HG02884 (cell line): ENCODE measurements at regions not wholly inside any gene's neighbourhood (a gene's known extent, or its start where the extent isn't known, plus 50 kb on each side); places are given as distances from the start of the nearest gene placed in this dataset.
"Not testable (repeated sequence)": the region's sequence is repeated elsewhere in the genome, so short reads cannot be mapped to it uniquely, and the experiment has no call there.

Source experiments
- ATAC-seq: cut with Tn5 transposase; IDR thresholded peaks from one replicate; pipeline ENCODE4 v1.9.1; 2021; ENCODE audit warnings: mild to moderate bottlenecking, moderate library complexity; ENCODE audit not compliant: unreplicated experiment

DNA sequence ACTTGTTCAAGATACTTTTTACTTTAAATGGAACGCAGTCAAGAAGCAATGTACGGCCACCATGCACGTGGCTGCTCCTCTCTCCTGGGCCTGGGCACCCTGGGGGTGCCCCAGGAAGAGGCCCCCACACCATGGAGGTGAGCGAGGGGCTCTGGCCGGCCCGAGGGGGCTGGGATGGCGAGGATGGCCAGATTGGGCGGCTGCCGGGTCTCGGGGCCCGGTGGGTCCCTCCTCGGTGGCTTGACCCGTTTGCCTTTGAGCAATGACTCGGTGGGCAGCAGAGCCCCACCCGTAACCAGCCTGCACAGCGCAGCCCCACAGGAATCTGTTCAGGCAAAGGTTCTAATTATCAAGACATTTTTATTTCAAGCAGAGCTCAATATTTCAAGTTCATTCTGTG lies 167.4 kb downstream of the BRD1 start:
- no peak for ATAC-seq

DNA sequence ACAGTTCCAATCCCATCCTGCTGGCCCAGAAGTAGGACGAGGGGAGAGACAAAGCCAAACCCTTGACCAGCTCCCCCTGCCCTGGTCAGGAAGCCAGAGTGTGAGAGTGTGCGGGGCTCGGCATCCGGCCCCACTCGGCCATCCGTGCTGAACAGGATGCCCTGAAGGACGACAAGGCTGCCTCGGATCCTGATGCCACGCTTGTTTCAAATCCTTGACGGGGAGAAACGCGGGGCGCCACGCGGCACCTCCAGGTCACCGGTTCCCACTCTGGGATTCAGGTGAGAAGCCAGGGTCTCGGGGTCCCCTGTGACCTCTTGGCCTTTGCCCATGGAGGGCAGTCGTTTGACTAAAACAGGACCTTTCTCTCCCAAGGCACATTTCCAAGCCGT lies 167.8 kb downstream of the BRD1 start:
- no peak for ATAC-seq

DNA sequence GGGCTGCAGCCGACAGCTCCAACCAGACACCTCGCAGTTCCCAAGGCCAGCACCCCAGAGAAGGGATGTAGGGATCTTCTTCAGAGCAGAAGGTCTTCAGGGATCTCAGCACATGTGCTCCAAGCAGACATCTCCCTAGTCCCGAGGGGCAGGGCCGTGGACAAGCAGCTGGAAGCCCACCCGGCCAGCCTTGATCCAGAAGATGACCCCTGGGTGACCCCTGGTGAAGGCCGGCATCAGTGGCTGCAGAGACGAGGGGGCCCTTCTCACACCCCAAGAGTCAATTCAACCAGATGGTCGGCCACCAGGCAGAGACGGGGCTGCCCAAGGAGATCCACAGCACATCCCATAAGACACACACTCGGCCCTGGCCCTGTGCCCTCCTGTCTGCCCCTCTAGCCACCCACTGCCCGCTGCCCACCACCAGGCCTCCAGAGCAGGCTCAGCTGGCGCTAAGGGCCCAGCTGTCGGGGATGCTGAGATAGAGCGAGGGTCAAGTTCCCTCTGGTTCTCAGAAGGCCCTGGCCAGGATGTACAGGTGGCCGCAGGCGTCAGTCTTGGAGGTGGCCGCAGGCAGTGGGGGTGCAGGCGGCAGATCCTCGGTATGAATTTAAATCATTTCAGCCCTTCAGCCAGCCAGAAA lies 168.3 kb downstream of the BRD1 start:
- no peak for ATAC-seq

DNA sequence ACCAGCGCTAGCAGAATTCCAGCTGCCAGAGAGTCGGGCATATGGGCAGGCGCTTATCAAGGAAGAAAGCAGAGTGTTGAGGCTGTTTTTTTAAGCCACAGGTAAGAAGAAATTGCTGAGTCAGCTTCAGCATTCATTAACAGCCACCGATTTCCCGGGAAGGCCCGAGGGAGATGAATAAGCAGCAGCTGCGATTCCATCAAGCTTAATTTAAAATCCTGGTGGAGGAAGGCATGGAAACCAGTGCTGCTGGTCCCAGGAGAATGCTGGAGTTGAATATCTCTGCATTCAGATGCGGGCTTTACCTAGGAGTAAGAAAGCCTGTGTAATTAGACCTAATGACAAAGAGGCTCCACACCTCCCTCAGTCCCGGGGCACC lies 168.8 kb downstream of the BRD1 start:
- no peak for ATAC-seq

DNA sequence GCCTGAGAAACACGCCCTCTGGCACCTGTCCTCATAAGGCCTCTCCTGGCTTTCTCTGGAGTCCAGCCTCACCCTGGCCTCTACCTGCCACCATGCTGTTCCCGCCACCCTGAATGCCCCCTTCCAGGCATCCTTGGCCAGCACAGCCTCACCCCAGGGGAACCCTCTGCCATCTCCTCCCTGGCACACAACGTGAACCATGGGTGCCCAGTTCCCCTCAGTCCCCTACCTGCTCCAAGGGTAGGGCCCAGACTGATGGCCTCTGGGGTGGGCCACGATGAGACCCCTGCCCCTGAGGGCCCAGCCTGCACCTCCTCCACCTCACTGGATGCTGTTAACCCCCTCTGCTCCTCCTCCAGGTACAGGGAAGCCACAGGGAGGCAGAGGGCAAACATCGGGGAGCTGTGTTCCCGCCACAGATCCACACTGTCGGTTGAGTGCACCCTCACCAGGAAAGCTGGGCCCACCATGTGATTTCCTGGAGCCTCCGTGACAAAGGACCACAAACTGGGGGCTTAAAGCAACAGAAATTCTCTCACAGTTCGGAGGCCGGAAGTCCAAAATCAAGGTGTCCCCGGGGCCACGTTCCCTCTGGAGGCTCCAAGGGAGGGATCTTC lies 169.6 kb downstream of the BRD1 start:
- ATAC-seq, result no peak

DNA sequence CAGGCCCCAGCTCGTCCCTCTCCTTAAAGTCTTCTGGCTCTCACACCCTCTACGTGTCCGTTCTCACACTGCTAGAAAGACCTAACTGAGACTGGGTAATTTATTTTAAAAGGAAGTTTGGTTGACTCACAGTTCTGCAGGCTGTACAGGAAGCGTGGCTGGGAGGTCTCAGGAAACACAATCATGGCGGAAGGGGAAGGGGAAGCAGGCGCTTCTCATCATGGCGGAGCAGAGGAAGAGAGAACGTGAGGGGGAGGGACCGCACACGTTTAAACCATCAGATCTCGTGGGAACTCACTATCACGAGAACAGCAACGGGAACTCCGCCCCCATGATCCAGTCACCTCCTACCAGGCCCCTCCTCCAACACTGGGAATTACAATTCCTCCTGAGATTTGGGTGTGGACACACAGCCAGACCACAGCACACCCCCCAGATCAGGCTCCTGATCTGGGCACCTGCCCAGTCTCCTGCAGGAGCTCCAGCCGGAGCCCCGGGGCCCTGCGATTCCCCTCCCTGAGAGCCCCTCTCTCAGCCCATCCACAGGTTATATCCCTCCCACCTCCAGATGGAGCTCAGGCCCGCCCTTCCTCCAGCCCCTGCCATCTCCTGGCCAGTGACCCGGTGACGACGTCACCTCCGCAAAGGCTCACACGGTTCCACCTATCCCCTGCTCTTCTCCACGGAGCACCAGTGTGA lies 170.2 kb downstream of the BRD1 start:
- ATAC-seq, result peak; percentile 54

DNA sequence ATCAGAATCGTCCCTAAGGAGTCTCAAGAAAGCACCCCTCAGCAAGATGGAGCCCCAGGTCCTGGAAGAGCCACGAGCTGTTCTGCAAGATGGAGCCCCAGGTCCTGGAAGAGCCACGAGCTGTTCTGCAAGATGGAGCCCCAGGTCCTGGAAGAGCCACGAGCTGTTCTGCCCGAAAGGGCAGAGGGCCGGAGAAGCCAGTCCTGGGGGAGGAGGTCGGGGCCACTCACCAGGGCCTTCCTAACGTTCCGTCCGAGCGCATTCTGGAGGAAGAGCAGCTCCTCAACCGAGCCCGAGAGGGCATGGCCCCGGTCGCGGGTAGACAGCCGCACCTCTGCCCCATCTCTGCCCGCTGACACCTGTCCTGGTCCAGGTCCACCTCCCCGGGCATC lies 170.8 kb downstream of the BRD1 start:
- not testable (repeated sequence) for ATAC-seq

DNA sequence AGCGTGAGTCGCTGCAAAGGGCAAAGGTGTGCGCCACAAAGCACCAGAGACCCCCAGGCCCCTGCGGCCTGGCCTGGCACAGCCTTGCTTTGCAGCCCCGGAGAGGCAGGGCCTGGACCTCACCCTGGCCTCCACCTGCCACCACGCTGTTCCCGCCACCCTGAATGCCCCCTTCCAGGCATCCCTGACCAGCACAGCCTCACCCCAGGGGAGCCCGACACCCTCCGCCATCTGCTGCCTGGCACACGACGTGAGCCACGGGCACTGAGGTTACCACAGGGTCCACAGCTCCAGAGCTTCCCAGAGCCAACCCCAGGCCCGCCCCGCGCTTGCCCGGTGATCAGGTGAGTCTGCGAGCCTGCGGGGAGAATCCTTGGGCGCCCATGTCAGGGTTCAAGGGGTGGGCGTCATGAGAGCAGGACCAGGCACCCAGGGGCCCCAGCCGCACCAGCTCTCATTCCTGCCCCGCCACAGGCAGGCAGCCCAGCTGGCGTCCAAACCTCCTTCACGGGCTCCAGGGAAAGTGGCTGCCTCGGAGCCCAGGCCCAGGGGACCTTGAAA lies 171.3 kb downstream of the BRD1 start:
- no peak for ATAC-seq

DNA sequence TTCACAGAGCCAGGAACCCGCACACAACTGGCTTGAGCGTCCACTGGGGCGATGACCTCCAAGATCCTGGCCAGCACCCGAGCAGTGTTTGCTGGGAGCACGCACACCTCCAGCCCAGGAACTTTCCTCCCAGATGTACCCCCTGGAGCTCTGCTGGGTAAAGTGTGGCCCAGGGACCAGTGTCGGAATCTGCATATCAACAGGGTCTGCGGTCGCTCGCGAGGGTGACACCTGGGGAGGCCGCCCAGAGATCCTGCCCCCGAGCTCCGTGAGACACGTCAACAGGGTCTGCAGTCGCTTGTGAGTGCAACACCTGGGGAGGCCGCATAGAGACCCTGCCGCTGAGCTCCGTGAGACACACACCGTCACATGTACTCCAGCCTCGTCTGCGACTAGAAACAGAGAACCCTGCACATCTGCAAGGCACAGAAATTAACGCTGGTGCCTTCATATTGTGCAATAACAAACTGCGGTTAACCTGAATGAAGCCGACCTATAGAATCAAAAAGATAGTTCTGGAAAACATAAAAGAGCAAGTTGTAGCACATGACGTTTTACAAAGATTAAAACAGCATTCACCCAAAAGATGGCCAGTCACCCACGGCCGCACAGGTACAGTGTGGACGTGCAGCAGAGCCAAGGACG lies 172.4 kb downstream of the BRD1 start:
- ATAC-seq, result no peak

DNA sequence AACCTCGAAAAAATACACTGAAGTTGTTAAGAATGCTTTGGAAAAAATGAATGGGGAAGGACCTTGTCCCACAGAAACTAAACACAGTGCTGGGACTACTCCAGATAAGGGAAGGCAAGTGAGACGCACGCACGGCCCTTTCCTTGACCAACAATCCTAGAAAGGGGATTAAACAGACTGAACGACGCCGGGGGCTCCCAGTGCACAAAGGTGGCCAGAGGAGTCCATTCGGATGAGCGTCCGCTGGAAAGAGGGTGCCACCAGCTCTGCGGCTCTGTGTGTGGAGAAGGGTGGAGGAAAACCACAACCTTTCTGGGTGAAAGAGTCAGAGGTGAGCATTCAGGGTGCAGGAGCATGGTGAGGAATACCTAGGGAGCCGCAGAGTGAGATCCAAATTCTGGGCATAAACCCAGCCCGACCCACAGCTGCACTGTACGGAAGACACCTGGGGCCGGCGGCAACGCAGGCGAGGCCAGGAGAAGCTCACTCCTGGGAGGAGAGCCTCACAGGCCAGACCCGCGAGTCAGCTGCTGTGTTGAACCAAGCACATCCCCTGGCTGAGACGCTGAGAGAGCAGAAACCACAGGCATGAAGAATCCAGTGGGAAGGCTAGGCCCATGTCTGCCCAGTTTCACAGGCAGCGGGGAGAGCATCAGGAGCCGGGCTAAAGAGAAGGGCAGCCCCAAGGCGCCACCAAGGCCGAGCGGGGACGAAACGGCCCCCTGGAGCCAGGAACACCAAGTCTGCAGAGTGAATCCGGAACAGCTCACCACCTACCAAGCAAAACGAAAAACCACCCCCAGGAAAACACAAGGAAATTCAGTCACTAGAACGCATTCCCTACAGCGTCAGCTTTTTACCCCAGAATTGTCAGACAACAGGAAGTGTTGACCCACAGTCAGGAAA lies 177.1 kb downstream of the BRD1 start:
- ATAC-seq, result no peak

DNA sequence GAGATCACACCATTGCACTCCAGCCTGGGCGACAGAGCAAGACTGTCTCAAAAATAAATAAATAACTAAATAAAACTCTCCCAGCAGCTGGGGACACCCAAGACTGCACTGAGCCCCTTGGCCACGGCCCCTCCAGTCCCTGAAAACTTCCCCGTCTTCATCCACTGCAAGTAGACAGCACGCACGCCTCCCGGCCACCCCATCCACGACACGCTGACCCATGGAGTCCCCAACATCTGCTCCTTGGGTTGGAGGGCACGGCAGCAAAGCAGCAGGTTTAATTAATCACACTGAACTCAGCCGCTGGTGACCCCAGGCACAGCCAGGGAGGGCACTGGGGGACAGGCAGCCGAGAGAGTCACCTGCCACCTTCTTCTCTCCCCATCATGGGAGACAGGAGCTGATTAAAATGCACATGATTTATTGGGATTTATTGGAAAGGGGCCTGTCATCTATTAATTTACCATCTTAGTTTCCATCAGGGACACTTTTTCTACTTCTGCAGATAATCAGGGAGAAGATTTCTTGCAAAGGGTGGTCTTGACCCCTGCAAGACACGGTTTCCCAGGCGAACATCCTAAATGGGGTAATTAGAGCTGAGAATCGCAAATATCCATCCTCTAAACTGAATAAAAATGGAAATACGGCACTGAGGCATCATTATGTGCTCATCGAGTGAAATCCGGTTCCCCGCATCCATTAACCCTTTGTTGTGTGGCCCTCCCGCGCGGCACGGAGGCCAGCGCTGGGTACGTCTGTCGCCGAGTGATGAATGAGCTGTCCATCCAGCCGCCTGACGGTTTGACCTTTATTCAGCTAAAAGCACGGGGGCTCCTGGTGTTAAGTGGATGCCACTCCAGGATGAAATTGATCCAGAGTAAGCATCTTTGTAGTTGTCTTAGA lies 178.3 kb downstream of the BRD1 start:
- ATAC-seq, result no peak

DNA sequence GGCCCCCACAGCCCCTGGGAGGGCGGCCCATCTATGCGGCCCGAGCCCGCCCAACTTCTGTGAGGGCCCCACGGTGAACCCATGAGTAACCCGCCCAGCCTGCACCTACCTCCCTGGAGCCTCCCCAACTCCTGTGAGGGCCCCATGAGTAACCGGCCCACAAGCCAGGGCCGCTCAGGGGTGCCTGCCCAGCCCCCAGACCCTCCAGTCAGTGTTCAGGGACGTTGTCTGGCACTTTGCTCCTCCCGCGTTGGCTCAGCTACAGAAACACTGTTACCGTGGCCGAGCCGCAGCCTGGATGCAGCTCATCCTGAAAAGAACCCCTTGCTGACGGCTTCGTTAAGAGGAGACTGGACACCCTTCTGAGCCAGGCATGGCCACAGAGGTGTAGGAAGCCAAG lies 179.6 kb downstream of the BRD1 start:
- ATAC-seq, result no peak

DNA sequence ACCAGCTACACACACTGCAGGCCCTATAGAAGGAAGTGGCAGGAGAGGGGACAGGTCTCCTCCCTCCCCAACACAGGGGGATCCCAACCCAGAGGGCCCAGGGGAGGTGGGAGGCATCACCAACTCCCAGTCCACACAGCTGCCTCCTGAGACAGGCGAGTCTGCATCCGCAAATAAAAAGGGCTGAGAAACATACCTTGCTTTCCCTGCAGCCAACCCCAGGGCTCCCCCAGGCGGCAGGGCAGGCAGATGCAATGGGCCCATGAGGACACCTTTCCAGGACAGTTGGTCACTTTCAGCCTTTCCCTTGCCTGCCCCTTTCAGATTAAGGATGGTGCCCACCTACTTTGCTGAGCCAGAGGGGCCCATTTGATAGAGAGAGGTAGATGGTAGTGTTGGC lies 180.0 kb downstream of the BRD1 start:
- no peak for ATAC-seq

DNA sequence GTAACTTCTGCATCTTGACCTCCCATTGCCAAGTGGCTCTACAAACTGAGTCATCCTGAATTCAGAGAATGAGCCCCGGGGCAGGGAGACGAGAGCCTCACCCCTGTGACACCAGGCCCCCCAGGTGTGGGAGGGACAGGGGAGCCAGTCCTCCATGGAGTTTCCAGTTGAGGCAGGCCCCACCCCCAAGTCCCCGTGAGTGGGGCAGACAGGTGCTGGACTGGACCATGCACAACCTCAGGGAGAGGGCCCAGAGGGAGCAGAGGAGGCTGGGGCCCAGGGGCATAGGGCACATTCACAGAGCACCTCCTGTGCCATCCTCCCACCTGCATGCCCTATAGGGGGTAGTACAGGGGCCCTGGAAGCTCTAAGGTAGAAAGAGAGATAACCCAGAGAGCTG lies 180.8 kb downstream of the BRD1 start:
- ATAC-seq, result no peak

DNA sequence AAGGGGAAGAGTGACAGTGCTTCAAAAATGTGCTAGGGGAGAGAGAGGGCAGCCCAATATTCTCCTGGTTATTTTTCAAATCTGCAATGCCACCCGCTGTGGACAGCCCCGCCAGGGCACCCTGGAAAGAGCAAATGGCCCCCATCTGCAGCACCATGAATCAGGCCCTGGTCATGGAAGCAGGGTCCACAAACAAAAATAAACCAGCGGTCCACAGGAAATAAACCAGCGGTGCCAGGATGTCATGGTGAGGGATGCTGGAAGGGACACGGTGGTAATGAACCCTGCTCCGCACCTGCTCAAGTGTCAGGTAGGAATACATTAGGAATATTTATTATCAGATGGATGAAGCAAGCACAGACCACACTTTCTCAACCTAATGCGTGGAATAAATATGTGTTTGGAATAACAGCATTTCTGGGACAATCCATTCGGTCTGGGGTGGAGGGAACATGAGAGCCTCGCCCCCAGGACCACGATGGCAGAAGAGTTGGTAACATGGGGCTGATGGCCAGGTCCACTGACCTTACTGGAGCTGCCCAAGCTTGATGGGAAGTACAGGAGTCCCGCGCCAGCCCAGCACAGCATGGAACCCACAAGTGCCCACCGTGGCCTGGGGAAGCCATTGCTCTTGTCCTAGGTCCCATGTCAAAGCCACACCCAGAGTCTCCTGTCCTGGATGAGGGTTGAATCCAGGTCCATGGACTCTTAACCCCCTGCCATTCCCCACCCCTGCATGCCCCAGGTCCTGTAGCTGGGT lies 181.7 kb downstream of the BRD1 start:
- no peak for ATAC-seq

DNA sequence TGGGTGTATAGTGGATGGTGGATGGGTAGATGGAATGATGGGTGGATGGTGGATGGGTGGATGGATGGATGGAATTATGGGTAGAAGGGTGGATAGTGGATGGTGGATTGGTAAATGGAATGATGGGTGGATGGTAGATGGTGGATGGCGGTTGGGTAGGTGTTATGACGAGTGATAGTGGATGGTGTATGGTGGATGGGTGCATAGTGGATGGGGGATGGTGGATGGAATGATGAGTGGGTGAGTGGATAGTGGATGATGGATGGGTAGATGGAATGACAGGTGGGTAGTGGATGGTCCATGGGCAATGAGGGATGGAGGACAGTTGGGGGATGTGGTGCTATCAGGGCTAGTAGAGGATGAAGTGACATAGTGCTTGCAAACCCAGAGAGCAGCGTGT lies 182.4 kb downstream of the BRD1 start:
- no peak for ATAC-seq

DNA sequence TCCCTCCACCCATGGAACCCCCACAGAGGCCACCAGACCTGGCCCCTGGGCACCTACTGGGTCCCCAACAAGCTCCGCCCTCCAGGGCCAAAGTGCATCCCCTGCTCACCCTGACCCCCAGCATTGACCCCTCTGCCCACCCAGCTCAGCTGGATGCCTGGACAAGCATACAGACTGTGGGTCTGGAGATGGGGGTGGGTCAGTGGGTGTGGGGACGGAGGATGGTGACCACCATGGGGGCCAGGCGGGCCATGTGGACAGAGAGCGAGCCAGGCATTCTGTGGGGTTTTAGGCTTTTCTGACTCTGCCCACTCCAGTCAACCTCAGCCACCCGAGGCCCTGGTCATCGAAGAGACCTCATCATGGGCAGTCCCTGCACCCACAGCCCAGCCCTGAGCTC lies 183.7 kb downstream of the BRD1 start:
- no peak for ATAC-seq

DNA sequence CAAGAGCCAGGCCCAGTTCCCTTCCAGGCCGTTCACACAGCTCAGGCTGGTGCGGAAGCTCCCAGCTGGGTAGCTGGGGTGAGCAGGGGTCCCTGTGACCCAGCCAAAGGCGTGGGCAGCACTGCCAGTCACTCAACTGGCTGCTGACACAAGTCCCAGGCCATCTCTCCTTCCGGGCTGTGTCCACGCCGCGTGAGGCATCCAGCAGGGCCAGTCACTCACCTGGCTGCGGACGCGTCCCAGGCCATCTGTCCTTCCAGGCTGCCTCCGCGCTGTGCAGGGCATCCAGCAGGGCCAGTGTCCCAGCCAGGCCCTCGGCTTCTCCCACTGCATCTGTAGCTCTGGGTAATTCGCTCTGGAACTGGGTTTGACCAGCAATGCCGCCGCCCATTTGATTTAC lies 184.2 kb downstream of the BRD1 start:
- no peak for ATAC-seq

DNA sequence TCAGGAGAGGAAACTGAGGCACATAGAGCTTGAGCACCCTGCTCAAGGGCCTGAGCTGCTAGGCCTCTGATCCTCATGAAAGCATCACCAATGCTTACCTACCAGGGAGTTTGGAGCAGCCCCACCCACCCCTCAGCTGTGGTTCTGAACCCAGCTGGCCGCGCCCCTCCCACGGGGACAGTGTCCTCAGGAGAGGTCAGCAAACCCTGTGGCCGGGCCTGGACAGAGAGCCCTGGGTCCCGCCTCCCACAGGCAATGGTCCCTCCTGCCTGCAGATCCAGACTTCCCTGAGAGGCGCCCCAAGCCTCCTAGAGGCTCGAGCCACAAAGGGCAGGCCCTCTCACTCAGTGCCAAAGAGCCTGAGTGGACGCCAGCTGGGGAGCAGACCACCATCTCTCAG lies 184.9 kb downstream of the BRD1 start:
- no peak for ATAC-seq
